HG03442 (cell line): ENCODE measurements at regions not wholly inside any gene's neighbourhood (a gene's known extent, or its start where the extent isn't known, plus 50 kb on each side); places are given as distances from the start of the nearest gene placed in this dataset.
"Not testable (repeated sequence)": the region's sequence is repeated elsewhere in the genome, so short reads cannot be mapped to it uniquely, and the experiment has no call there.

Source experiments
- ATAC-seq: cut with Tn5 transposase; IDR thresholded peaks from one replicate; pipeline ENCODE4 v1.9.1; 2021; ENCODE audit warnings: mild to moderate bottlenecking, moderate library complexity; ENCODE audit not compliant: unreplicated experiment

GRCh38 chr20:48038713-48039112, 253.4 kb upstream of the SULF2 start:
- ATAC-seq = no peak

GRCh38 chr20:48037798-48038197, 252.5 kb upstream of the SULF2 start:
- ATAC-seq = not testable (repeated sequence)

- no peak for ATAC-seq
These were observed 250.9 kb upstream of the SULF2 start for GRCh38 chr20:48035961-48036731.

- ATAC-seq = no peak
These were observed 249.5 kb upstream of the SULF2 start for GRCh38 chr20:48034751-48035150.

- not testable (repeated sequence) for ATAC-seq
These were observed 247.7 kb upstream of the SULF2 start for GRCh38 chr20:48033005-48033404.

- ATAC-seq = no peak
These were observed 245.8 kb upstream of the SULF2 start for GRCh38 chr20:48031122-48031521.

- no peak for ATAC-seq
These were observed 241.8 kb upstream of the SULF2 start for GRCh38 chr20:48026981-48027592.

- ATAC-seq = no peak
These were observed 240.4 kb upstream of the SULF2 start for GRCh38 chr20:48025661-48026060.

GRCh38 chr20:48025051-48025515, 239.8 kb upstream of the SULF2 start:
- no peak for ATAC-seq

GRCh38 chr20:48024539-48024938, 239.3 kb upstream of the SULF2 start:
- no peak for ATAC-seq

- not testable (repeated sequence) for ATAC-seq
These were observed 235.4 kb upstream of the SULF2 start for GRCh38 chr20:48020696-48021095.

- no peak for ATAC-seq
These were observed 234.7 kb upstream of the SULF2 start for GRCh38 chr20:48019940-48020339.

- no peak for ATAC-seq
These were observed 234.2 kb upstream of the SULF2 start for GRCh38 chr20:48019496-48019895.

GRCh38 chr20:48018851-48019250, 233.6 kb upstream of the SULF2 start:
- ATAC-seq = not testable (repeated sequence)

GRCh38 chr20:48017992-48018391, 232.7 kb upstream of the SULF2 start:
- ATAC-seq = no peak

GRCh38 chr20:48017509-48017908, 232.2 kb upstream of the SULF2 start:
- ATAC-seq = no peak

GRCh38 chr20:48015943-48016723, 230.9 kb upstream of the SULF2 start:
- ATAC-seq = no peak

GRCh38 chr20:48015141-48015910, 230.0 kb upstream of the SULF2 start:
- ATAC-seq = no peak

- ATAC-seq = no peak
These were observed 227.2 kb upstream of the SULF2 start for GRCh38 chr20:48012401-48012974.

GRCh38 chr20:48011025-48011424, 225.7 kb upstream of the SULF2 start:
- ATAC-seq = no peak

- ATAC-seq = no peak
These were observed 225.3 kb upstream of the SULF2 start for GRCh38 chr20:48010623-48011022.
